Endodermal cell (in vitro differentiated cells): ENCODE measurements at regions not wholly inside any gene's neighbourhood (a gene's known extent, or its start where the extent isn't known, plus 50 kb on each side); places are given as distances from the start of the nearest gene placed in this dataset.

Experiments
- DNase-seq: peaks from one replicate; pipeline ENCODE4 v3.0.0-alpha.2; 2017
- H3K27ac ChIP-seq: 2 replicates; pipeline ENCODE4 v1.5.1; 2013; ENCODE audit warnings: mild to moderate bottlenecking, low read depth, low read length, moderate library complexity
- H3K27me3 ChIP-seq: 2 replicates; pipeline ENCODE4 v1.6.1; 2013; ENCODE audit warnings: mild to moderate bottlenecking, low read length, moderate library complexity; ENCODE audit not compliant: insufficient read depth, control insufficient read depth, poor library complexity, severe bottlenecking
- H3K36me3 ChIP-seq: 2 replicates; pipeline ENCODE4 v1.7.0; 2013; ENCODE audit warnings: mild to moderate bottlenecking, low read length, moderate library complexity; ENCODE audit not compliant: control insufficient read depth, insufficient read depth
- H3K4me1 ChIP-seq: one replicate; pipeline ENCODE4 v1.7.0; 2013; ENCODE audit warnings: low read length; ENCODE audit not compliant: control insufficient read depth, insufficient read depth
- H3K4me3 ChIP-seq: 2 replicates; pipeline ENCODE4 v1.5.1; 2013; ENCODE audit warnings: mild to moderate bottlenecking, low read length, moderate library complexity
- H3K9ac ChIP-seq: 2 replicates; pipeline ENCODE4 v1.6.1; 2013; ENCODE audit warnings: mild to moderate bottlenecking, low read length, moderate library complexity; ENCODE audit not compliant: poor library complexity, severe bottlenecking; ENCODE audit errors: extremely low read depth
- H3K9me3 ChIP-seq: 2 replicates; pipeline ENCODE4 v1.6.1; 2013; ENCODE audit warnings: mild to moderate bottlenecking, low read length, moderate library complexity; ENCODE audit not compliant: control insufficient read depth
- H3K27ac Mint-ChIP-seq: 2 replicates; pipeline ENCODE4 v1.8.0; 2020; ENCODE audit warnings: mixed read lengths
- H3K27me3 Mint-ChIP-seq: 2 replicates; pipeline ENCODE4 v1.8.0; 2021; ENCODE audit warnings: mild to moderate bottlenecking, mixed read lengths; ENCODE audit not compliant: insufficient read depth
- H3K36me3 Mint-ChIP-seq: 2 replicates; pipeline ENCODE4 v1.8.0; 2020; ENCODE audit warnings: low read depth, mixed read lengths
- H3K4me1 Mint-ChIP-seq: 2 replicates; pipeline ENCODE4 v1.8.0; 2020; ENCODE audit warnings: mixed read lengths
- H3K4me3 Mint-ChIP-seq: 2 replicates; pipeline ENCODE4 v1.8.0; 2020; ENCODE audit warnings: mild to moderate bottlenecking, moderate library complexity, mixed read lengths
- H3K9me3 Mint-ChIP-seq: 2 replicates; pipeline ENCODE4 v1.8.0; 2020; ENCODE audit warnings: mild to moderate bottlenecking, mixed read lengths
- CTCF ChIP-seq: fragments of 200-600 bp; sonication (generic); conservative IDR thresholded peaks from 2 replicates; pipeline ENCODE4 v1.5.0; 2021; ENCODE audit warnings: antibody characterized with exemption, mild to moderate bottlenecking
- WGBS, 2 experiments: methylation state at CpG; one replicate each; pipeline versions ENCODE4 v1.1.5 to v1.1.7; 2013; ENCODE audit warnings: missing lambda C conversion rate in 2 of 2, mixed read lengths in 1 of 2; ENCODE audit not compliant: insufficient coverage in 1 of 2, insufficient read length in 1 of 2; 5-methylcytosine and 5-hydroxymethylcytosine counted together

- peaks cover 10% of the 10 kb centered on the region for H3K4me1 Mint-ChIP-seq
- H3K9ac ChIP-seq = no peak overlapping the region
- H3K36me3 Mint-ChIP-seq = no peaks in the 10 kb centered on the region
- 91 to 100% methylated on average over 2 of the region's 2 CpGs for WGBS, 2 experiments
- no peaks in the 10 kb centered on the region for H3K9me3 ChIP-seq
- H3K4me3 ChIP-seq = no peak overlapping the region
- no peak overlapping the region for H3K4me3 Mint-ChIP-seq
- DNase-seq = no peak
- H3K27ac Mint-ChIP-seq = no peak overlapping the region
- peaks cover 7% of the 10 kb centered on the region for H3K27me3 Mint-ChIP-seq
- no peaks in the 10 kb centered on the region for H3K27me3 ChIP-seq
- no peaks in the 10 kb centered on the region for H3K36me3 ChIP-seq
- H3K4me1 ChIP-seq = no peaks in the 10 kb centered on the region
- H3K9me3 Mint-ChIP-seq = no peaks in the 10 kb centered on the region
- no peak overlapping the region for H3K27ac ChIP-seq
- no peak for TF ChIP-seq CTCF
Observed at GRCh38 chr3:27629366-27629765, 92.8 kb downstream of the EOMES start.

GRCh38 chr3:27628026-27628750, 93.9 kb downstream of the EOMES start:
- H3K4me3 Mint-ChIP-seq = no peak overlapping the region
- no peak for DNase-seq
- peaks cover 3% of the 10 kb centered on the region for H3K27me3 Mint-ChIP-seq

GRCh38 chr3:27626596-27627118, 95.5 kb downstream of the EOMES start:
- no peak for TF ChIP-seq CTCF
- Mint-ChIP-seq H3K9me3 (no peaks in the 10 kb centered on the region), H3K36me3 (no peaks in the 10 kb centered on the region), H3K27me3 (no peaks in the 10 kb centered on the region), H3K4me3 (no peak overlapping the region), H3K4me1 (peaks cover 16% of the 10 kb centered on the region), H3K27ac (peak overlapping the region; percentile 1)
- no peaks in the 10 kb centered on the region for H3K4me1 ChIP-seq
- H3K9ac ChIP-seq = no peak overlapping the region
- H3K27ac ChIP-seq = no peak overlapping the region
- WGBS, 2 experiments = 93 to 100% methylated on average over 5 to 8 of the region's 8 CpGs
- H3K4me3 ChIP-seq = no peak overlapping the region
- DNase-seq = no peak
- no peaks in the 10 kb centered on the region for H3K27me3 ChIP-seq
- H3K36me3 ChIP-seq = no peaks in the 10 kb centered on the region
- H3K9me3 ChIP-seq = no peaks in the 10 kb centered on the region

More at GRCh38 chr3:27628026-27628750, 93.9 kb downstream of the EOMES start:
- Mint-ChIP-seq H3K27ac (no peak overlapping the region), H3K4me1 (peaks cover 12% of the 10 kb centered on the region), H3K36me3 (no peaks in the 10 kb centered on the region), H3K9me3 (no peaks in the 10 kb centered on the region)
- WGBS, 2 experiments = 98 to 100% methylated on average over 2 to 5 of the region's 5 CpGs
- Histone ChIP-seq H3K27me3 (no peaks in the 10 kb centered on the region), H3K4me1 (no peaks in the 10 kb centered on the region), H3K9ac (no peak overlapping the region), H3K36me3 (no peaks in the 10 kb centered on the region), H3K9me3 (no peaks in the 10 kb centered on the region), H3K4me3 (no peak overlapping the region), H3K27ac (no peak overlapping the region)
- TF ChIP-seq CTCF = no peak
